SK-N-SH treated with all-trans-retinoic acid at 6 μM for 48 hours (cell line): ENCODE measurements at regions not wholly inside any gene's neighbourhood (a gene's known extent, or its start where the extent isn't known, plus 50 kb on each side); places are given as distances from the start of the nearest gene placed in this dataset.

Experiments used
- RARB ChIP-seq: fragments of 250-450 bp; sonication (Bioruptor Pico); IDR thresholded peaks from 2 replicates; pipeline ENCODE4 v1.8.0; 2021; ENCODE audit warnings: mild to moderate bottlenecking, moderate library complexity
- TCF4 ChIP-seq: fragments of 250-450 bp; sonication (Bioruptor Pico); IDR thresholded peaks from 2 replicates; pipeline ENCODE4 v1.8.0; 2021; ENCODE audit warnings: mild to moderate bottlenecking, moderate library complexity, borderline replicate concordance
- ZC3H10 ChIP-seq: fragments of 250-450 bp; sonication (Bioruptor Pico); IDR thresholded peaks from 2 replicates; pipeline ENCODE4 v1.5.1; 2021; ENCODE audit warnings: mild to moderate bottlenecking, moderate library complexity
- ZFP3 ChIP-seq: fragments of 250-450 bp; sonication (Bioruptor Pico); IDR thresholded peaks from 2 replicates; pipeline ENCODE4 v1.5.0; 2020; ENCODE audit warnings: mild to moderate bottlenecking, moderate library complexity
- ZFP30 ChIP-seq: fragments of 450-650 bp; formaldehyde crosslinking; IDR thresholded peaks from 2 replicates; pipeline ENCODE4 v1.5.0; 2022; ENCODE audit warnings: mild to moderate bottlenecking, moderate library complexity
- ZNF8 ChIP-seq: fragments of 450-650 bp; formaldehyde crosslinking; IDR thresholded peaks from 2 replicates; pipeline ENCODE4 v1.5.0; 2020; ENCODE audit warnings: mild to moderate bottlenecking, moderate library complexity
- TF ChIP-seq, protein P1 (sequence below): fragments of 250-450 bp; sonication (Bioruptor Pico); IDR thresholded peaks from 2 replicates; pipeline ENCODE4 v1.8.0; 2020; ENCODE audit warnings: mild to moderate bottlenecking, moderate library complexity, borderline replicate concordance
- TF ChIP-seq, protein P2 (sequence below): fragments of 250-450 bp; sonication (Bioruptor Pico); IDR thresholded peaks from 2 replicates; pipeline ENCODE4 v1.5.1; 2021; ENCODE audit warnings: mild to moderate bottlenecking, moderate library complexity

DNA sequence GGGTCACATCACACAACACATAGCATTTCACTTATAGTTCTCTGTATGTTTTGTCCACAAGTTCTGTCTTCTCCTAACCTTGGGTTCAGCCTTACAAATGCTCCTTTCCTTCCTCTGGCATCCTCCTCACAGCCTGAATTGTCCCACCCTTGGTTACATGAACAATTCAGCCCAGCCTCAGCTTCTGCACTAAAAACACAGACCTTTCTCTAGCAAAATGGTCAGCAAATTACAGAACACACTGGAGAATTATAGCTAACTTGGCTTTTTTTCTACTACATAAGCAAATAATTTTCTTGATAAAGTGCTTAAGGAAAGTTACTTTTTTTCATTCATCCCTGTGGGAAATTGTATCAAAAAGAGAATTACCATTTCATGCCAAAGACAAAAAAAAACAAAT lies 94.8 kb upstream of the COL5A2 start:
- TF ChIP-seq ZFP3 (CRISPR knock-in tag), result no peak
- TF ChIP-seq, protein P1, sequence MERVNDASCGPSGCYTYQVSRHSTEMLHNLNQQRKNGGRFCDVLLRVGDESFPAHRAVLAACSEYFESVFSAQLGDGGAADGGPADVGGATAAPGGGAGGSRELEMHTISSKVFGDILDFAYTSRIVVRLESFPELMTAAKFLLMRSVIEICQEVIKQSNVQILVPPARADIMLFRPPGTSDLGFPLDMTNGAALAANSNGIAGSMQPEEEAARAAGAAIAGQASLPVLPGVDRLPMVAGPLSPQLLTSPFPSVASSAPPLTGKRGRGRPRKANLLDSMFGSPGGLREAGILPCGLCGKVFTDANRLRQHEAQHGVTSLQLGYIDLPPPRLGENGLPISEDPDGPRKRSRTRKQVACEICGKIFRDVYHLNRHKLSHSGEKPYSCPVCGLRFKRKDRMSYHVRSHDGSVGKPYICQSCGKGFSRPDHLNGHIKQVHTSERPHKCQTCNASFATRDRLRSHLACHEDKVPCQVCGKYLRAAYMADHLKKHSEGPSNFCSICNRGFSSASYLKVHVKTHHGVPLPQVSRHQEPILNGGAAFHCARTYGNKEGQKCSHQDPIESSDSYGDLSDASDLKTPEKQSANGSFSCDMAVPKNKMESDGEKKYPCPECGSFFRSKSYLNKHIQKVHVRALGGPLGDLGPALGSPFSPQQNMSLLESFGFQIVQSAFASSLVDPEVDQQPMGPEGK (CRISPR knock-in tag), result no peak
- TF ChIP-seq TCF4, result no peak
- TF ChIP-seq, protein P2, sequence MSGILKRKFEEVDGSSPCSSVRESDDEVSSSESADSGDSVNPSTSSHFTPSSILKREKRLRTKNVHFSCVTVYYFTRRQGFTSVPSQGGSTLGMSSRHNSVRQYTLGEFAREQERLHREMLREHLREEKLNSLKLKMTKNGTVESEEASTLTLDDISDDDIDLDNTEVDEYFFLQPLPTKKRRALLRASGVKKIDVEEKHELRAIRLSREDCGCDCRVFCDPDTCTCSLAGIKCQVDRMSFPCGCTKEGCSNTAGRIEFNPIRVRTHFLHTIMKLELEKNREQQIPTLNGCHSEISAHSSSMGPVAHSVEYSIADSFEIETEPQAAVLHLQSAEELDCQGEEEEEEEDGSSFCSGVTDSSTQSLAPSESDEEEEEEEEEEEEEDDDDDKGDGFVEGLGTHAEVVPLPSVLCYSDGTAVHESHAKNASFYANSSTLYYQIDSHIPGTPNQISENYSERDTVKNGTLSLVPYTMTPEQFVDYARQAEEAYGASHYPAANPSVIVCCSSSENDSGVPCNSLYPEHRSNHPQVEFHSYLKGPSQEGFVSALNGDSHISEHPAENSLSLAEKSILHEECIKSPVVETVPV (CRISPR knock-in tag), result no peak
- no peak for TF ChIP-seq ZC3H10 (CRISPR knock-in tag)
- no peak for TF ChIP-seq ZFP30
- no peak for TF ChIP-seq RARB
- TF ChIP-seq ZNF8, result no peak
